Right lobe of liver (tissue), 6 donors: ENCODE measurements at regions not wholly inside any gene's neighbourhood (a gene's known extent, or its start where the extent isn't known, plus 50 kb on each side); places are given as distances from the start of the nearest gene placed in this dataset.

Source experiments
- ATAC-seq, 4 donors: fragments of 200-7000 bp; cut with Tn5 transposase; one replicate each; pipeline ENCODE4 v1.9.1; 2020; ENCODE audit warnings: mild to moderate bottlenecking in 4 of 4, moderate library complexity in 4 of 4
- DNase-seq, 3 donors: peaks; one replicate each; pipeline ENCODE4 v3.0.0-alpha.2; 2020
- H3K27ac ChIP-seq, 3 donors: fragments of 200-600 bp; one replicate each; pipeline ENCODE4 v1.8.0; 2022
- H3K27me3 ChIP-seq, 2 donors: fragments of 200-600 bp; one replicate each; pipeline ENCODE4 v1.8.0; 2022
- H3K36me3 ChIP-seq, 4 donors: fragments of 200-600 bp; sonication (generic) in 1 of 4; one replicate each; pipeline versions ENCODE4 v1.5.1 to v1.8.0; 2017 to 2022; ENCODE audit warnings: control low read depth in 1 of 4
- H3K4me1 ChIP-seq, 4 donors: fragments of 200-600 bp; sonication (generic) in 1 of 4; one replicate each; pipeline versions ENCODE4 v1.5.1 to v1.8.0; 2017 to 2022; ENCODE audit warnings: control low read depth in 1 of 4
- H3K4me3 ChIP-seq, 3 donors: fragments of 200-600 bp; one replicate each; pipeline ENCODE4 v1.8.0; 2022
- H3K9me3 ChIP-seq, 4 donors: fragments of 200-600 bp; sonication (generic) in 1 of 4; one replicate each; pipeline versions ENCODE4 v1.5.1 to v1.8.0; 2017 to 2022; ENCODE audit warnings: control low read depth in 1 of 4
- CTCF ChIP-seq, 4 donors: fragments of 200-600 bp in 3 of 4; fragments of 450-650 bp in 1 of 4; IDR thresholded peaks; one replicate each; pipeline versions ENCODE4 v1.5.1 to v1.8.0; 2016 to 2022; ENCODE audit warnings: antibody characterized with exemption in 4 of 4, mild to moderate bottlenecking in 2 of 4
- POLR2A ChIP-seq: fragments of 450-650 bp; IDR thresholded peaks from one replicate; pipeline ENCODE4 v1.6.1; 2017; ENCODE audit warnings: antibody characterized with exemption, mild to moderate bottlenecking
- WGBS: methylation state at CpG from one replicate; pipeline ENCODE4 v1.1.6; 2018; ENCODE audit warnings: low coverage, low lambda C conversion rate; ENCODE audit not compliant: insufficient coverage; ENCODE audit errors: missing lambda C conversion rate; 5-methylcytosine and 5-hydroxymethylcytosine counted together
- intact Hi-C, 2 donors: fragments of 100-400 bp; cut with DNase I; formaldehyde crosslinking; loops; one replicate each; pipeline versions ENCODE4 v1.11.2 to v1.14.1; 2022
- donor health status: DM: no; HTN: yes; CAD: no.
- donor health status: DM: no; HTN: no; CAD: no.
- donor health status: DM: no; HTN: no; CAD: no.
- donor health status: DM: no; HTN: yes; CAD: no.
- donor health status: DM: no; HTN: yes; CAD: no.

- Histone ChIP-seq H3K9me3 (no peaks in the 10 kb centered on the region), H3K36me3 (no peaks in the 10 kb centered on the region), H3K4me3 (no peak overlapping the region), H3K27ac (no peak overlapping the region), H3K4me1 (no peaks in the 10 kb centered on the region), H3K27me3 (no peaks in the 10 kb centered on the region)
- ATAC-seq, result no peak
- WGBS, result 56% methylated on average over 1 of the region's 1 CpG
- DNase-seq, result no peak
- TF ChIP-seq POLR2A (no peak), CTCF (IDR thresholded peaks at IDR 0.05) (no peak)
- intact Hi-C loops, result no loop called here
Observed at GRCh38 chr10:64332551-64332950, 811.4 kb downstream of the REEP3 start.

DNA sequence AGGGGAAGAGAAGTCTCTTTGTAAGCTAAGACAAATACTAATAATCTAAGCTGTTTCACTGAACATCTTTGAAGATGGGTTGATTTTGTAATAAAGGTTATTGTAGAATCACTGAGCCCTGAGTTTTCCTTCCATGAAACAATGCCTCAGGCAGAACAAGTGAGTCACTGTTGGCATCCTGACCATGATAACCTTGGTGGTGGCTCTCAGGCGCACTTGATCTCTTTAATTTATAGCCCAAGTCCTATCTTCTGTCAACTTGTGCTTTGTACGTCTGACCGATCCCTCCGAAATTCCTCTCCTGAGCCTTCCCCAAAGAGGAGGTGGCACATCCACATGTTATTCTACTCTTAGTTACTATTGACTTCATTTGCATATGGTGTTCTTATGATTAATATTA, 812.9 kb downstream of the REEP3 start:
- DNase-seq (no peak), ATAC-seq (no peak)
- H3K4me3 ChIP-seq, result no peak overlapping the region
- no peaks in the 10 kb centered on the region for H3K9me3 ChIP-seq
- no peaks in the 10 kb centered on the region for H3K36me3 ChIP-seq
- H3K27ac ChIP-seq, result no peak overlapping the region
- H3K4me1 ChIP-seq, result no peaks in the 10 kb centered on the region
- TF ChIP-seq CTCF (IDR thresholded peaks at IDR 0.05) (no peak), POLR2A (no peak)
- intact Hi-C loops, result no loop called here
- H3K27me3 ChIP-seq, result no peaks in the 10 kb centered on the region
- 91% methylated on average over 4 of the region's 4 CpGs for WGBS

- Histone ChIP-seq H3K36me3 (no peaks in the 10 kb centered on the region), H3K4me1 (no peaks in the 10 kb centered on the region), H3K9me3 (no peaks in the 10 kb centered on the region), H3K27ac (no peak overlapping the region), H3K27me3 (no peaks in the 10 kb centered on the region), H3K4me3 (no peak overlapping the region)
- intact Hi-C loops, result no loop called here
- DNase-seq (no peak), ATAC-seq (no peak)
- TF ChIP-seq POLR2A (no peak), CTCF (IDR thresholded peaks at IDR 0.05) (no peak)
- 50% methylated on average over 1 of the region's 1 CpG for WGBS
Observed at GRCh38 chr10:64344211-64344610, 823.0 kb downstream of the REEP3 start.

DNA sequence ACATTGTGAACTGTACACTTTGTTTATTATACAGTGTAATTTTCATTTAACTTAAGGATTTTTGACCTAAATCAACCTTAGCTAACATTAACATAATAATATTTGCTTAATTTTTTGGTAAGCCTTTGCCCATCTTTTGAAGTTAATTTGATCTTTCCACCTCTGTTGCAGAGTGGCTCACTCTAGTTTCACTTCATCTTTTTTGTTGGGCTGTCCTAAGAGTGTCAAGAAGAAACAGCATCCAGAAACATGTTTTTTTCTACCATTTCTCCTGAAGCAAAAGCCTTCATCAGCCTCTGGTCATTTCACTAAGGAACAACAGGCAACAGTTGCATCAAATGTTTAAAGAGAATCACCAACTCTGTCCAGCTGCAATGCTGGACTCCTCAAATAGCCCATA, 824.7 kb downstream of the REEP3 start:
- no peaks in the 10 kb centered on the region for H3K9me3 ChIP-seq
- H3K27me3 ChIP-seq, result no peaks in the 10 kb centered on the region
- DNase-seq, result no peak
- no peak overlapping the region for H3K4me3 ChIP-seq
- H3K27ac ChIP-seq, result no peak overlapping the region
- no peak for TF ChIP-seq CTCF (IDR thresholded peaks at IDR 0.05)
- TF ChIP-seq POLR2A, result no peak
- ATAC-seq, result no peak
- no peaks in the 10 kb centered on the region for H3K36me3 ChIP-seq
- intact Hi-C loops, result no loop called here
- H3K4me1 ChIP-seq, result no peaks in the 10 kb centered on the region

DNA sequence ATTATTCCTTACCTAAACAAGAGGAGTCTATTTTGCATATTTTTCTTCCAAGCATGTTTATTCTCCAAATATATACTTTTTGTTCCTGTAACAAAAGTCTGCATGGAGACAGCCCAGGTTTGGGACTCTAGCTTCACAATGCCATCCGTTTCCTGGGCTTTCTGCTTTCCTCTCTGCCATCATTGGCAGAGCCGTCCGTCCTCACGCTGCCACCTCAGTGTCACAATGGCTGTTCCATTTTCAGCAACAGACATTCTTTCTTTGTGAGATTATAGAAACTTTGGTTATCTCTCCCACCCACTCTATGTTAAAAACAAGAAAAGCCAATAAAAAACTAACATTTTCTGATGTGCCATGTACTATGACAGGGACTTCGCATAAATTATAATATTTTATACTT, 825.2 kb downstream of the REEP3 start:
- Histone ChIP-seq H3K27me3 (no peaks in the 10 kb centered on the region), H3K9me3 (no peaks in the 10 kb centered on the region), H3K4me1 (no peaks in the 10 kb centered on the region), H3K27ac (no peak overlapping the region), H3K4me3 (no peak overlapping the region), H3K36me3 (no peaks in the 10 kb centered on the region)
- no peak for TF ChIP-seq POLR2A
- TF ChIP-seq CTCF (IDR thresholded peaks at IDR 0.05), result no peak
- WGBS, result 71% methylated on average over 5 of the region's 5 CpGs
- ATAC-seq, result no peak
- no peak for DNase-seq
- intact Hi-C loops, result no loop called here
